SK-N-SH (cell line): ENCODE measurements at regions not wholly inside any gene's neighbourhood (a gene's known extent, or its start where the extent isn't known, plus 50 kb on each side); places are given as distances from the start of the nearest gene placed in this dataset.

Experiments
- CTCF ChIA-PET: fragments of 300-600, 350-600 bp; formaldehyde crosslinking; extraction: SDS; loops from one replicate; lab custom pipeline; 2021; lab: Yijun Ruan, JAX
- POLR2A ChIA-PET: fragments of 350-600 bp; sonication (Branson Sonifier 250); formaldehyde crosslinking; extraction: SDS; loops from one replicate; lab custom pipeline; 2020; ENCODE audit warnings: antibody characterized with exemption, inconsistent platforms; lab: Yijun Ruan, JAX
- DNase-seq: peaks from one replicate; pipeline ENCODE4 v3.0.0; 2012
- H2AFZ ChIP-seq: fragments of 200-600 bp; sonication (generic); 2 replicates; pipeline ENCODE4 v1.8.1; 2016; ENCODE audit warnings: antibody characterized with exemption, mild to moderate bottlenecking, low read depth
- H3F3A ChIP-seq: fragments of 200-600 bp; sonication (generic); replicated peaks from 2 replicates; pipeline ENCODE3; 2016; ENCODE audit warnings: antibody characterized with exemption, mild to moderate bottlenecking; ENCODE audit not compliant: insufficient read depth
- H3K27ac ChIP-seq, 2 experiments: fragments of 200-500 bp in 1 of 2; fragments of 200-600 bp in 1 of 2; sonication (Bioruptor generic) in 1 of 2; sonication (generic), shearing (Covaris generic) in 1 of 2; 2 replicates each; pipeline versions ENCODE4 v1.5.1 to v1.6.1; 2014 to 2016; ENCODE audit warnings: low read depth in 2 of 2, inconsistent platforms in 1 of 2, low read length in 1 of 2, mild to moderate bottlenecking in 1 of 2, mixed read lengths in 1 of 2
- H3K27me3 ChIP-seq: fragments of 200-600 bp; sonication (generic), shearing (Covaris generic); 2 replicates; pipeline ENCODE4 v1.6.1; 2016; ENCODE audit warnings: mixed run types; ENCODE audit not compliant: insufficient read depth
- H3K36me3 ChIP-seq, 2 experiments: fragments of 200-500 bp in 1 of 2; fragments of 200-600 bp in 1 of 2; sonication (Bioruptor generic) in 1 of 2; sonication (generic) in 1 of 2; replicated peaks in 1 of 2; 2 replicates each; pipeline versions ENCODE3 to v1.5.1; 2014 to 2016; ENCODE audit warnings: low read length in 1 of 2, mild to moderate bottlenecking in 1 of 2; ENCODE audit not compliant: insufficient read depth in 2 of 2, control insufficient read depth in 1 of 2
- H3K4me1 ChIP-seq, 2 experiments: fragments of 200-500 bp in 1 of 2; fragments of 200-600 bp in 1 of 2; sonication (Bioruptor generic) in 1 of 2; sonication (generic), shearing (Covaris generic) in 1 of 2; 2 replicates each; pipeline versions ENCODE4 v1.5.1 to v1.6.1; 2014 to 2016; ENCODE audit warnings: low read depth in 1 of 2, low read length in 1 of 2, mixed run types in 1 of 2; ENCODE audit not compliant: insufficient read depth in 2 of 2, control insufficient read depth in 1 of 2
- H3K4me2 ChIP-seq: fragments of 200-600 bp; sonication (generic), shearing (Covaris generic); 2 replicates; pipeline ENCODE4 v1.6.1; 2017; ENCODE audit warnings: mixed run types
- H3K4me3 ChIP-seq, 2 experiments: fragments of 200-500 bp in 1 of 2; fragments of 200-600 bp in 1 of 2; sonication (Bioruptor generic) in 1 of 2; sonication (generic), shearing (Covaris generic) in 1 of 2; 2 replicates each; pipeline versions ENCODE4 v1.5.1 to v1.8.1; 2014 to 2016; ENCODE audit warnings: low read depth in 2 of 2, inconsistent platforms in 1 of 2, low read length in 1 of 2, mild to moderate bottlenecking in 1 of 2, mixed read lengths in 1 of 2, moderate library complexity in 1 of 2
- H3K79me2 ChIP-seq: fragments of 200-600 bp; sonication (generic); 2 replicates; pipeline ENCODE4 v1.8.1; 2017; ENCODE audit warnings: mild to moderate bottlenecking; ENCODE audit not compliant: insufficient read depth
- H3K9ac ChIP-seq: fragments of 200-600 bp; sonication (generic); 2 replicates; pipeline ENCODE4 v1.6.1; 2017; ENCODE audit warnings: mixed run types
- H3K9me2 ChIP-seq: fragments of 200-600 bp; sonication (generic); 2 replicates; pipeline ENCODE4 v1.6.1; 2017; ENCODE audit warnings: mixed run types
- H3K9me3 ChIP-seq: fragments of 200-600 bp; sonication (generic); 2 replicates; pipeline ENCODE4 v1.6.1; 2017; ENCODE audit warnings: mixed run types, mild to moderate bottlenecking, moderate library complexity
- H4K20me1 ChIP-seq: fragments of 200-600 bp; sonication (generic); 2 replicates; pipeline ENCODE4 v1.6.1; 2017; ENCODE audit warnings: mild to moderate bottlenecking, mixed run types; ENCODE audit not compliant: insufficient read depth
- CHD2 ChIP-seq: fragments of 150-350 bp; IDR thresholded peaks from 2 replicates; pipeline ENCODE4 v1.6.1; 2018; ENCODE audit warnings: low read length; ENCODE audit not compliant: partially characterized antibody
- EZH2phosphoT487 ChIP-seq: fragments of 200-600 bp; sonication (generic); IDR thresholded peaks from 2 replicates; pipeline ENCODE4 v1.6.1; 2017; ENCODE audit warnings: low read depth, mixed run types, mild to moderate bottlenecking, antibody characterized with exemption, moderate library complexity, borderline replicate concordance
- FOSL2 ChIP-seq: IDR thresholded peaks from 2 replicates; pipeline ENCODE4 v1.4.0; 2012; ENCODE audit warnings: low read depth, mild to moderate bottlenecking, moderate library complexity, borderline replicate concordance
- GATA2 ChIP-seq: sonication (generic); formaldehyde crosslinking; IDR thresholded peaks from 2 replicates; pipeline ENCODE4 v1.5.0; 2020; ENCODE audit warnings: mild to moderate bottlenecking, missing genetic modification reagents
- JUND ChIP-seq: IDR thresholded peaks from 2 replicates; pipeline ENCODE4 v1.4.0; 2012
- MXI1 ChIP-seq: IDR thresholded peaks from 2 replicates; pipeline ENCODE4 v1.6.1; 2012; ENCODE audit warnings: mild to moderate bottlenecking, low read depth, low read length, improper control_type of control experiment
- NFIC ChIP-seq: IDR thresholded peaks from 2 replicates; pipeline ENCODE4 v1.4.0; 2012; ENCODE audit warnings: borderline replicate concordance
- NRF1 ChIP-seq: IDR thresholded peaks from 2 replicates; pipeline ENCODE4 v1.6.1; 2012; ENCODE audit warnings: low read depth, mild to moderate bottlenecking, low read length
- RCOR1 ChIP-seq: fragments of 150-350 bp; IDR thresholded peaks from 2 replicates; pipeline ENCODE4 v1.6.1; 2017; ENCODE audit warnings: antibody characterized with exemption, low read length
- RFX5 ChIP-seq: IDR thresholded peaks from 2 replicates; pipeline ENCODE4 v1.6.1; 2012; ENCODE audit warnings: mild to moderate bottlenecking, improper control_type of control experiment, low read length
- RXRA ChIP-seq: IDR thresholded peaks from 2 replicates; pipeline ENCODE4 v1.4.0; 2012; ENCODE audit warnings: low read depth, mild to moderate bottlenecking, borderline replicate concordance
- SIN3A ChIP-seq: IDR thresholded peaks from 2 replicates; pipeline ENCODE4 v1.6.1; 2012; ENCODE audit warnings: low read depth, mild to moderate bottlenecking, low read length, moderate library complexity, borderline replicate concordance
- SMC3 ChIP-seq: IDR thresholded peaks from 2 replicates; pipeline ENCODE4 v1.6.1; 2012; ENCODE audit warnings: low read depth, low read length, improper control_type of control experiment
- TAF1 ChIP-seq: IDR thresholded peaks from 2 replicates; pipeline ENCODE4 v1.6.1; 2012; ENCODE audit warnings: low read depth, mild to moderate bottlenecking, low read length, moderate library complexity, borderline replicate concordance
- TEAD4 ChIP-seq: IDR thresholded peaks from 2 replicates; pipeline ENCODE4 v1.4.0; 2012; ENCODE audit warnings: mild to moderate bottlenecking, borderline replicate concordance; ENCODE audit not compliant: insufficient read depth
- WGBS: methylation state at CpG from one replicate; pipeline ENCODE4 v1.1.6; 2017; ENCODE audit warnings: low lambda C conversion rate; 5-methylcytosine and 5-hydroxymethylcytosine counted together
- TF ChIP-seq, protein P1 (sequence below): IDR thresholded peaks from 2 replicates; pipeline ENCODE4; 2012
- TF ChIP-seq, protein P2 (sequence below): fragments of 150-350 bp; IDR thresholded peaks from 2 replicates; pipeline ENCODE4 v1.6.1; 2016; ENCODE audit warnings: mild to moderate bottlenecking, low read depth, low read length

GRCh38 chr5:79865579-79865978, 125.5 kb downstream of the MTX3 start:
- no peak for DNase-seq
- no peaks in the 10 kb centered on the region for H3K4me1 ChIP-seq
- ChIA-PET CTCF (interaction anchor here (1.5 kb wide), 1 partner anchor 8 kb away, joined by 6 read pairs; no protein-coding TSS in a partner anchor), POLR2A (no interaction called here)
- no peak for TF ChIP-seq RCOR1
- no peak for TF ChIP-seq SIN3A
- TF ChIP-seq JUND = no peak
- TF ChIP-seq GATA2 = no peak
- TF ChIP-seq, protein P1, sequence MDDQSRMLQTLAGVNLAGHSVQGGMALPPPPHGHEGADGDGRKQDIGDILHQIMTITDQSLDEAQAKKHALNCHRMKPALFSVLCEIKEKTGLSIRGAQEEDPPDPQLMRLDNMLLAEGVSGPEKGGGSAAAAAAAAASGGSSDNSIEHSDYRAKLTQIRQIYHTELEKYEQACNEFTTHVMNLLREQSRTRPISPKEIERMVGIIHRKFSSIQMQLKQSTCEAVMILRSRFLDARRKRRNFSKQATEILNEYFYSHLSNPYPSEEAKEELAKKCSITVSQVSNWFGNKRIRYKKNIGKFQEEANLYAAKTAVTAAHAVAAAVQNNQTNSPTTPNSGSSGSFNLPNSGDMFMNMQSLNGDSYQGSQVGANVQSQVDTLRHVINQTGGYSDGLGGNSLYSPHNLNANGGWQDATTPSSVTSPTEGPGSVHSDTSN = no peak
- TF ChIP-seq, protein P2, sequence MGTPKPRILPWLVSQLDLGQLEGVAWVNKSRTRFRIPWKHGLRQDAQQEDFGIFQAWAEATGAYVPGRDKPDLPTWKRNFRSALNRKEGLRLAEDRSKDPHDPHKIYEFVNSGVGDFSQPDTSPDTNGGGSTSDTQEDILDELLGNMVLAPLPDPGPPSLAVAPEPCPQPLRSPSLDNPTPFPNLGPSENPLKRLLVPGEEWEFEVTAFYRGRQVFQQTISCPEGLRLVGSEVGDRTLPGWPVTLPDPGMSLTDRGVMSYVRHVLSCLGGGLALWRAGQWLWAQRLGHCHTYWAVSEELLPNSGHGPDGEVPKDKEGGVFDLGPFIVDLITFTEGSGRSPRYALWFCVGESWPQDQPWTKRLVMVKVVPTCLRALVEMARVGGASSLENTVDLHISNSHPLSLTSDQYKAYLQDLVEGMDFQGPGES = no peak
- TF ChIP-seq RFX5 = no peak
- TF ChIP-seq NRF1 = no peak
- TF ChIP-seq TAF1 = no peak
- TF ChIP-seq EZH2phosphoT487 = no peak
- no peak for TF ChIP-seq SMC3
- no peak for TF ChIP-seq RXRA
- TF ChIP-seq CHD2 = no peak
- TF ChIP-seq, all 33 proteins: peak for 0
- H3K9me2 ChIP-seq = no peaks in the 10 kb centered on the region
- no peaks in the 10 kb centered on the region for H3K9me3 ChIP-seq
- WGBS = 32% methylated on average over 2 of the region's 2 CpGs
- no peak overlapping the region for H3K27ac ChIP-seq
- H4K20me1 ChIP-seq = no peaks in the 10 kb centered on the region
- no peak overlapping the region for H2AFZ ChIP-seq
- H3F3A ChIP-seq = no peaks in the 10 kb centered on the region
- H3K9ac ChIP-seq = no peak overlapping the region
- no peaks in the 10 kb centered on the region; the same call in 1 of the 2 replicates for H3K27me3 ChIP-seq
- no peaks in the 10 kb centered on the region for H3K79me2 ChIP-seq
- no peak overlapping the region for H3K4me3 ChIP-seq
- no peaks in the 10 kb centered on the region for H3K36me3 ChIP-seq
- H3K4me2 ChIP-seq = no peak overlapping the region

DNA sequence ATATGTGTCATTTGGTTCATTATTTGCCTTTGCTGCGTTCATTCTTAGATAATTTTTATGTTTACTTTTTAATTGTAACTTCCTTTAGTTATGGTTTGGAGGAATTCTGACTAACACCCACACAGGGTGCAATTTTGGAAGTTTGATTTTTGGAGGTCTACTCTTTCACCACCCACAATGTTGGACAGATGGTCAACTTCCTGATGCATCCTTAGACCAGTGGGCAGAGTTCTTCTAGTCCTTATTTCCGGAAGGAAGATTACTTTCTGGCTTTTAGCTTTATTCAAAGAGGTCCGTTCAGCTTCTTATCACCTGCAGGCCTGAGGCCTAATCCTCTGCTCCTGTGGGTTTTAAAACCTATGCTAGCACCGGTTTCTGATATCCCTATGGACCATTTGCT, 126.7 kb downstream of the MTX3 start:
- 35% methylated on average over 4 of the region's 4 CpGs for WGBS
- TF ChIP-seq JUND (no peak), NFIC (no peak), MXI1 (no peak), FOSL2 (no peak), TEAD4 (no peak), SIN3A (no peak)
- no peaks in the 10 kb centered on the region for H3K9me2 ChIP-seq
- H3K9ac ChIP-seq = no peak overlapping the region
- H3K4me1 ChIP-seq = no peaks in the 10 kb centered on the region
- no peaks in the 10 kb centered on the region for H4K20me1 ChIP-seq
- H3K36me3 ChIP-seq = no peaks in the 10 kb centered on the region
- ChIA-PET CTCF (no interaction called here), POLR2A (no interaction called here)
- H3K79me2 ChIP-seq = no peaks in the 10 kb centered on the region
- no peak overlapping the region for H3K27ac ChIP-seq
- no peak overlapping the region for H2AFZ ChIP-seq
- no peak overlapping the region for H3K4me2 ChIP-seq
- no peaks in the 10 kb centered on the region for H3K9me3 ChIP-seq
- H3F3A ChIP-seq = no peaks in the 10 kb centered on the region
- no peaks in the 10 kb centered on the region; the same call in 1 of the 2 replicates for H3K27me3 ChIP-seq
- no peak overlapping the region for H3K4me3 ChIP-seq
- no peak for DNase-seq
